Uterus (tissue), 3 donors: ENCODE measurements at regions not wholly inside any gene's neighbourhood (a gene's known extent, or its start where the extent isn't known, plus 50 kb on each side); places are given as distances from the start of the nearest gene placed in this dataset.

Experiments
- DNase-seq, 2 donors: peaks; one replicate each; pipeline ENCODE4 v3.0.0-alpha.2; 2019 to 2020
- H3K27ac ChIP-seq, 2 donors: fragments of 200-600 bp; sonication (generic); 1 replicate in 1 of 2; 2 replicates in 1 of 2; pipeline ENCODE4 v1.5.1; 2016 to 2018
- H3K27me3 ChIP-seq, 2 donors: fragments of 200-600 bp; sonication (generic); one replicate each; pipeline ENCODE4 v1.5.1; 2018 to 2019; ENCODE audit warnings: control low read depth in 1 of 2
- H3K36me3 ChIP-seq, 2 donors: fragments of 200-600 bp; sonication (generic); one replicate each; pipeline ENCODE4 v1.5.1; 2019; ENCODE audit warnings: control low read depth in 1 of 2
- H3K4me1 ChIP-seq, 2 donors: fragments of 200-600 bp; sonication (generic); one replicate each; pipeline ENCODE4 v1.5.1; 2018 to 2019; ENCODE audit warnings: control low read depth in 1 of 2
- H3K4me3 ChIP-seq, 2 donors: fragments of 200-600 bp; sonication (generic); 1 replicate in 1 of 2; 2 replicates in 1 of 2; pipeline ENCODE4 v1.5.1; 2018 to 2019; ENCODE audit warnings: mild to moderate bottlenecking in 1 of 2
- H3K9me3 ChIP-seq, 2 donors: fragments of 200-600 bp; sonication (generic); one replicate each; pipeline ENCODE4 v1.5.1; 2019; ENCODE audit warnings: control low read depth in 1 of 2
- CTCF ChIP-seq, 4 experiments: fragments of 200-600 bp in 2 of 4; fragments of 450-650 bp in 2 of 4; sonication (generic) in 2 of 4; IDR thresholded peaks; one replicate each; pipeline ENCODE4 v1.5.1; 2016 to 2019; ENCODE audit warnings: antibody characterized with exemption in 4 of 4, mild to moderate bottlenecking in 2 of 4, moderate library complexity in 1 of 4
- POLR2A ChIP-seq, 2 donors: fragments of 450-650 bp; IDR thresholded peaks; one replicate each; pipeline ENCODE4 v1.6.1; 2016; ENCODE audit warnings: antibody characterized with exemption in 2 of 2, mild to moderate bottlenecking in 1 of 2, moderate library complexity in 1 of 2
- intact Hi-C: fragments of 100-400 bp; cut with DNase I; formaldehyde crosslinking; loops from one replicate; pipeline ENCODE4 v1.15.1; 2023; ENCODE audit warnings: low total_unique reads
- donor health status: DM: yes; HTN: yes; CAD: no.

GRCh38 chr7:25319707-25320106, 91.4 kb upstream of the NPVF start:
- intact Hi-C loops, result no loop called here
- no peak for TF ChIP-seq CTCF (IDR thresholded peaks at IDR 0.05)
- no peak for TF ChIP-seq POLR2A (IDR thresholded peaks at IDR 0.05)
- Histone ChIP-seq H3K27ac (no peak overlapping the region), H3K27me3 (no peaks in the 10 kb centered on the region), H3K36me3 (no peaks in the 10 kb centered on the region), H3K4me3 (no peak overlapping the region), H3K9me3 (no peaks in the 10 kb centered on the region), H3K4me1 (no peaks in the 10 kb centered on the region)
- no peak for DNase-seq

GRCh38 chr7:25320791-25321190, 92.5 kb upstream of the NPVF start:
- no peak overlapping the region for H3K27ac ChIP-seq
- no peaks in the 10 kb centered on the region for H3K9me3 ChIP-seq
- H3K4me1 ChIP-seq, result no peaks in the 10 kb centered on the region
- no peak for DNase-seq
- no peaks in the 10 kb centered on the region for H3K36me3 ChIP-seq
- no peaks in the 10 kb centered on the region for H3K27me3 ChIP-seq
- TF ChIP-seq POLR2A (IDR thresholded peaks at IDR 0.05), result no peak
- no peak for TF ChIP-seq CTCF (IDR thresholded peaks at IDR 0.05)
- no peak overlapping the region for H3K4me3 ChIP-seq
- intact Hi-C loops, result no loop called here

- intact Hi-C loops, result no loop called here
- DNase-seq, result no peak
- Histone ChIP-seq H3K27me3 (no peaks in the 10 kb centered on the region), H3K4me1 (no peaks in the 10 kb centered on the region), H3K27ac (no peak overlapping the region), H3K36me3 (no peaks in the 10 kb centered on the region), H3K9me3 (no peaks in the 10 kb centered on the region), H3K4me3 (no peak overlapping the region)
- TF ChIP-seq POLR2A (IDR thresholded peaks at IDR 0.05), result no peak
- no peak for TF ChIP-seq CTCF (IDR thresholded peaks at IDR 0.05)
Measured at GRCh38 chr7:25321424-25321823, 93.1 kb upstream of the NPVF start.

- no peaks in the 10 kb centered on the region for H3K27me3 ChIP-seq
- TF ChIP-seq POLR2A (IDR thresholded peaks at IDR 0.05) (no peak), CTCF (IDR thresholded peaks at IDR 0.05) (no peak)
- no peaks in the 10 kb centered on the region for H3K9me3 ChIP-seq
- intact Hi-C loops, result no loop called here
- no peak overlapping the region for H3K4me3 ChIP-seq
- no peaks in the 10 kb centered on the region for H3K4me1 ChIP-seq
- no peak overlapping the region for H3K27ac ChIP-seq
- no peaks in the 10 kb centered on the region for H3K36me3 ChIP-seq
- no peak for DNase-seq
Measured at GRCh38 chr7:25322473-25322872, 94.2 kb upstream of the NPVF start.

- H3K36me3 ChIP-seq, result no peaks in the 10 kb centered on the region
- H3K4me3 ChIP-seq, result no peak overlapping the region
- no peak for DNase-seq
- no peaks in the 10 kb centered on the region for H3K27me3 ChIP-seq
- intact Hi-C loops, result no loop called here
- H3K9me3 ChIP-seq, result no peaks in the 10 kb centered on the region
- TF ChIP-seq CTCF (IDR thresholded peaks at IDR 0.05) (no peak), POLR2A (IDR thresholded peaks at IDR 0.05) (no peak)
- no peaks in the 10 kb centered on the region for H3K4me1 ChIP-seq
- H3K27ac ChIP-seq, result no peak overlapping the region
Measured at GRCh38 chr7:25325186-25325757, 97.0 kb upstream of the NPVF start.
